Gastroesophageal sphincter (tissue), 4 donors: ENCODE measurements at regions not wholly inside any gene's neighbourhood (a gene's known extent, or its start where the extent isn't known, plus 50 kb on each side); places are given as distances from the start of the nearest gene placed in this dataset.

Source experiments
- ATAC-seq: fragments of 150-250 bp; one replicate; pipeline ENCODE4 v1.9.1; 2016; ENCODE audit warnings: mild to moderate bottlenecking, moderate library complexity
- H3K27ac ChIP-seq, 4 donors: fragments of 200-600 bp; sonication (generic) in 3 of 4; 1 replicate in 3 of 4; 2 replicates in 1 of 4; pipeline ENCODE4 v1.5.1; 2016 to 2019
- H3K27me3 ChIP-seq: fragments of 200-600 bp; sonication (generic); one replicate; pipeline ENCODE4 v1.5.1; 2019
- H3K36me3 ChIP-seq, 2 donors: fragments of 200-600 bp; sonication (generic); one replicate each; pipeline ENCODE4 v1.5.1; 2019; ENCODE audit warnings: control low read depth in 1 of 2
- H3K4me1 ChIP-seq, 3 donors: fragments of 200-600 bp; sonication (generic); 1 replicate in 2 of 3; 2 replicates in 1 of 3; pipeline ENCODE4 v1.5.1; 2016 to 2019; ENCODE audit warnings: control low read depth in 2 of 3
- H3K4me3 ChIP-seq, 2 donors: fragments of 200-600 bp; sonication (generic); one replicate each; pipeline ENCODE4 v1.5.1; 2019; ENCODE audit warnings: mild to moderate bottlenecking in 1 of 2, moderate library complexity in 1 of 2
- H3K9me3 ChIP-seq, 3 donors: fragments of 200-600 bp; sonication (generic); one replicate each; pipeline ENCODE4 v1.5.1; 2017 to 2019; ENCODE audit warnings: control low read depth in 2 of 3
- EP300 ChIP-seq: sonication (generic); formaldehyde crosslinking; IDR thresholded peaks from one replicate; pipeline ENCODE4 v1.6.1; 2017; ENCODE audit warnings: antibody characterized with exemption, mild to moderate bottlenecking
- POLR2A ChIP-seq, 2 donors: fragments of 450-650 bp; IDR thresholded peaks; one replicate each; pipeline ENCODE4 v1.6.1; 2017; ENCODE audit warnings: antibody characterized with exemption in 2 of 2, mild to moderate bottlenecking in 2 of 2, moderate library complexity in 1 of 2
- POLR2AphosphoS5 ChIP-seq: sonication (generic); formaldehyde crosslinking; IDR thresholded peaks from one replicate; pipeline ENCODE4 v1.6.1; 2017; ENCODE audit warnings: antibody characterized with exemption
- WGBS, 2 donors: methylation state at CpG; one replicate each; pipeline ENCODE4 v1.1.5; 2018; ENCODE audit warnings: low coverage in 1 of 2; 5-methylcytosine and 5-hydroxymethylcytosine counted together
- TF ChIP-seq, protein P1 (sequence below), 4 experiments: fragments of 200-600 bp in 2 of 4; fragments of 450-650 bp in 2 of 4; sonication (generic) in 1 of 4; IDR thresholded peaks; one replicate each; pipeline ENCODE4 v1.5.1; 2017 to 2019; ENCODE audit warnings: antibody characterized with exemption in 4 of 4, mild to moderate bottlenecking in 2 of 4, moderate library complexity in 2 of 4

GRCh38 chr17:63113167-63113566 is 147.1 kb downstream of the TANC2 start:
- no peak overlapping the region for H3K4me3 ChIP-seq
- TF ChIP-seq POLR2AphosphoS5: no peak
- TF ChIP-seq EP300: no peak
- TF ChIP-seq, protein P1, sequence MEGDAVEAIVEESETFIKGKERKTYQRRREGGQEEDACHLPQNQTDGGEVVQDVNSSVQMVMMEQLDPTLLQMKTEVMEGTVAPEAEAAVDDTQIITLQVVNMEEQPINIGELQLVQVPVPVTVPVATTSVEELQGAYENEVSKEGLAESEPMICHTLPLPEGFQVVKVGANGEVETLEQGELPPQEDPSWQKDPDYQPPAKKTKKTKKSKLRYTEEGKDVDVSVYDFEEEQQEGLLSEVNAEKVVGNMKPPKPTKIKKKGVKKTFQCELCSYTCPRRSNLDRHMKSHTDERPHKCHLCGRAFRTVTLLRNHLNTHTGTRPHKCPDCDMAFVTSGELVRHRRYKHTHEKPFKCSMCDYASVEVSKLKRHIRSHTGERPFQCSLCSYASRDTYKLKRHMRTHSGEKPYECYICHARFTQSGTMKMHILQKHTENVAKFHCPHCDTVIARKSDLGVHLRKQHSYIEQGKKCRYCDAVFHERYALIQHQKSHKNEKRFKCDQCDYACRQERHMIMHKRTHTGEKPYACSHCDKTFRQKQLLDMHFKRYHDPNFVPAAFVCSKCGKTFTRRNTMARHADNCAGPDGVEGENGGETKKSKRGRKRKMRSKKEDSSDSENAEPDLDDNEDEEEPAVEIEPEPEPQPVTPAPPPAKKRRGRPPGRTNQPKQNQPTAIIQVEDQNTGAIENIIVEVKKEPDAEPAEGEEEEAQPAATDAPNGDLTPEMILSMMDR (IDR thresholded peaks at IDR 0.05): peak in 1 of 4 experiments; percentile 27
- H3K27ac ChIP-seq: no peak overlapping the region
- no peaks in the 10 kb centered on the region for H3K9me3 ChIP-seq
- no peaks in the 10 kb centered on the region for H3K4me1 ChIP-seq
- ATAC-seq: no peak
- H3K36me3 ChIP-seq: no peaks in the 10 kb centered on the region
- H3K27me3 ChIP-seq: no peaks in the 10 kb centered on the region
- WGBS, 2 donors: 83 to 93% methylated on average over 3 to 4 of the region's 4 CpGs

DNA sequence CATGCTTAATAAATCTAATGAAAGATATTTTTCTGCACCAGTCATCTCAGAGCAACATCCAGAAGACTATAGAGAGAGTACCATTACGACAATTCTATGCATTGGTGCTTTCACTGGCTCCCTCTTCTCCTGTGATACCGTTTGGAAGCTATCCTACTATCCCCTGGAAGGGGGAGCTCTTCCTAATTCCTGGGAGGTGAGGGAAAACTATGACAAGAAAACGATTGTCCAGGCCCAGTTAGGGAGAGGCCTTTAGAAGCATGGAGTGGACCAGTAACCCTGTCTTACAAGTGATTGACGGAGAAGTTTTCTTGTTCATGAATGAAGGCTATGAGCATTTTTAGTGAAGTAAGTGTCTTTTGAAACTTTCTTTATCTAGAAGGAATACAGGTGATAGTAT is 150.2 kb downstream of the TANC2 start:
- no peak overlapping the region for H3K4me3 ChIP-seq
- H3K27me3 ChIP-seq: no peaks in the 10 kb centered on the region
- no peaks in the 10 kb centered on the region for H3K9me3 ChIP-seq
- no peak for ATAC-seq
- 77 to 79% methylated on average over 4 of the region's 4 CpGs for WGBS, 2 donors
- H3K36me3 ChIP-seq: no peaks in the 10 kb centered on the region
- TF ChIP-seq EP300: no peak
- H3K4me1 ChIP-seq: no peaks in the 10 kb centered on the region
- no peak overlapping the region for H3K27ac ChIP-seq

DNA sequence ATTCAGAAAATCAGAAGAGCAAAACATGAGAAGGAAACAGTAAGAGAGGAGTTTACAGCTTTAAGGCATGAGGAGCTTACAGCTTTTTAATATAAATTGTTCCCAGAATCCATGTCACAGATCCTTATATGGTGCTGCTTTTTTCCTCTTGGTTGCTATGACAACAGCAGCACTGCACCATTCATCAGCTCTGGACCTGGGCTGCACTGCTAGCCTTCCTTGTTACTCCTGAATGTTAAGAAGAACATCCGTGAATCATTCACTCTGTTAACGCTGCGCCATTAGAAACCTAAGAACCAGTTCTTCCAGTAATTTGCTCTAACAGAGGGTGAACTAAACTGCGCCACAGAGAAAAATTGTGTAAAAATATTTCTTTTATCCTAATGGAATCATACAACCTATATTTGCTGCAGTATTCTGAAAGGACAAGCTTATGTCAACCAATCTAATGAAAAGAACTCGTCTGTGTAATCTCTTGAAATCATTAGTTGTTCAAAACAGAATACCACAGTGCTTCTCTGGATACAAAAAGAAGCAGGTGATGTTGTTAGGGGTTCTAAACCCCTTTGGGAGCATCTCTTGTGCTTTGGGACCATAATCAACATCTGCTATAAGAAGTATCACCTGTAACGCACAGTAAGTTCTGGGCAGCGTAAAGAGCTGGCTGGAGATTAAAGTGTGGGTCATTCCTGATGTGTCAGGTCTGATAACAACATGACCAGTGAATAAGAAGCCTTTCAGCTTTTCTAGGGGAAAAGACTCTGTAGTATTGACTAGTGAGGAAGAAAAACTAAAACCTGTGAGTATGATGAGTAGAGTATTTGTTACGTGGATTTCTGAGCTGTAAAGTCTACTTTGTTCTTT is 151.2 kb downstream of the TANC2 start:
- ATAC-seq: no peak
- Histone ChIP-seq H3K27ac (no peak overlapping the region), H3K9me3 (no peaks in the 10 kb centered on the region), H3K27me3 (no peaks in the 10 kb centered on the region), H3K36me3 (no peaks in the 10 kb centered on the region), H3K4me3 (no peak overlapping the region), H3K4me1 (no peaks in the 10 kb centered on the region)
- WGBS, 2 donors: 80% methylated on average over 5 to 7 of the region's 8 CpGs
- TF ChIP-seq, protein P1 (IDR thresholded peaks at IDR 0.05): no peak

DNA sequence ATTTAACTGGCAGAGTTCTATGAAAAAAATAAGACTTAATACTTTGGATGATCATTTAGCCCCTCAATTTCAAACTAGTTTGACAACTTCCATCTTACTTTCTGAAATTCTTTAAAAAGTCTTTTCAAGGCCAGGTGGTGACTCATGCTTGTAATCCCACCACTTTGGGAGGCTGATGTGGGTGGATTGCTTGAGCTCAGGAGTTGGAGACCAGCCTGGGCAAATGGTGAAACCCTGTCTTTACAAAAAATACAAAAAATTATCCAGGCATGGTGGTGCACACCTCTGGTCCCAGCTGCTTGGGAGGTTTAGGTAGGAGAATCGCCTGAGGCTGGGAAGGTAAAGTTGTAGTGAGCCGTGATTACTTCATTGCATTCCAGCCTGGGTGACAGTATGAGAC is 154.4 kb downstream of the TANC2 start:
- Histone ChIP-seq H3K27me3 (no peaks in the 10 kb centered on the region), H3K27ac (no peak overlapping the region), H3K4me3 (no peak overlapping the region), H3K36me3 (no peaks in the 10 kb centered on the region), H3K4me1 (no peaks in the 10 kb centered on the region), H3K9me3 (no peaks in the 10 kb centered on the region)
- WGBS, 2 donors: 100% methylated on average over 2 of the region's 2 CpGs
- ATAC-seq: no peak
- TF ChIP-seq EP300 (no peak), POLR2A (IDR thresholded peaks at IDR 0.05) (no peak), POLR2AphosphoS5 (no peak)
- TF ChIP-seq, protein P1 (IDR thresholded peaks at IDR 0.05): no peak

DNA sequence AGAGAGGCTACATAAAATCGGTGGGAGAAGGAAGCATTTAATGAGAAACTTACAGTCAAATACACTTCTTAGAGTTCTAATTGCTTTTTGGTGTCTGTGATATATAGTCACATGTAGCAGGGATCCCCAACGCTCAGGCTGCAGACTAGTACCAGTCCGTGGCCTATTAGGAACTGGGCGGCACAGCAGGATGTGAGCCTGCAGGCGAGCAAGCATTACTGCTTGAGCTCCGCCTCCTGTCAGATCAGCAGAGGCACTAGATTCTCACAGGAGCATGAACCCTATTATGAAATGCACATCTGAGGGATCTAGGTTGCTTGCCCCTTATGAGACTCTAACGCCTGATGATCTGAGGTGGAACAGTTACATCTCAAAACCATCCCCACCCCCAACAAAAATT is 158.5 kb downstream of the TANC2 start:
- WGBS, 2 donors: 63 to 92% methylated on average over 1 to 6 of the region's 7 CpGs
- Histone ChIP-seq H3K27me3 (no peaks in the 10 kb centered on the region), H3K4me3 (no peak overlapping the region), H3K36me3 (no peaks in the 10 kb centered on the region), H3K4me1 (peaks cover 0 to 15% (median 0%) of the 10 kb centered on the region in 3 donors), H3K27ac (no peak overlapping the region), H3K9me3 (no peaks in the 10 kb centered on the region)
- TF ChIP-seq, protein P1 (IDR thresholded peaks at IDR 0.05): no peak
- no peak for TF ChIP-seq POLR2A (IDR thresholded peaks at IDR 0.05)
- no peak for TF ChIP-seq EP300
- TF ChIP-seq POLR2AphosphoS5: no peak
- no peak for ATAC-seq
